Karpas-422 (cell line): ENCODE measurements at regions not wholly inside any gene's neighbourhood (a gene's known extent, or its start where the extent isn't known, plus 50 kb on each side); places are given as distances from the start of the nearest gene placed in this dataset.

Source experiments
- DNase-seq: peaks from one replicate; pipeline ENCODE4 v3.0.0-alpha.2; 2015
- H2AFZ ChIP-seq: fragments of 200-600 bp; sonication (generic); 2 replicates; pipeline ENCODE4 v1.6.1; 2014; ENCODE audit warnings: antibody characterized with exemption, low read length, mixed read lengths
- H3K27ac ChIP-seq: fragments of 200-600 bp; sonication (generic); 2 replicates; pipeline ENCODE4 v1.5.1; 2014; ENCODE audit warnings: mild to moderate bottlenecking, low read length, moderate library complexity
- H3K27me3 ChIP-seq: fragments of 200-600 bp; sonication (generic); 2 replicates; pipeline ENCODE4 v1.6.1; 2014; ENCODE audit warnings: low read length, mixed read lengths
- H3K36me3 ChIP-seq: fragments of 200-600 bp; sonication (generic); 2 replicates; pipeline ENCODE4 v1.6.1; 2014; ENCODE audit warnings: low read length, mixed read lengths; ENCODE audit not compliant: insufficient read depth
- H3K4me1 ChIP-seq: fragments of 200-600 bp; sonication (generic); 2 replicates; pipeline ENCODE4 v1.6.1; 2014; ENCODE audit warnings: mild to moderate bottlenecking, low read length, mixed read lengths
- H3K4me2 ChIP-seq: fragments of 200-600 bp; sonication (generic); 2 replicates; pipeline ENCODE4 v1.6.1; 2014; ENCODE audit warnings: low read length, low read depth, mild to moderate bottlenecking; ENCODE audit not compliant: poor library complexity, severe bottlenecking
- H3K4me3 ChIP-seq: fragments of 200-600 bp; sonication (generic); 2 replicates; pipeline ENCODE4 v1.5.1; 2014; ENCODE audit warnings: mild to moderate bottlenecking, antibody characterized with exemption, low read length, mixed read lengths
- H3K79me2 ChIP-seq: fragments of 200-600 bp; sonication (generic); 2 replicates; pipeline ENCODE4 v1.6.1; 2014; ENCODE audit warnings: mild to moderate bottlenecking, low read length, mixed read lengths
- H3K9ac ChIP-seq: fragments of 200-600 bp; sonication (generic); 2 replicates; pipeline ENCODE4 v1.6.0; 2014; ENCODE audit warnings: low read length
- H3K9me2 ChIP-seq: fragments of 200-600 bp; sonication (generic), shearing (Covaris generic); replicated peaks from 2 replicates; pipeline ENCODE4 v1.6.0; 2014; ENCODE audit warnings: mild to moderate bottlenecking, low read length, moderate library complexity; ENCODE audit not compliant: insufficient read depth
- H3K9me3 ChIP-seq: fragments of 300-700, 200-600 bp; sonication (generic); 2 replicates; pipeline ENCODE4 v1.6.1; 2014; ENCODE audit warnings: low read length, mixed read lengths
- H4K20me1 ChIP-seq: fragments of 200-600 bp; sonication (generic); 2 replicates; pipeline ENCODE4 v1.6.1; 2014; ENCODE audit warnings: mild to moderate bottlenecking, antibody characterized with exemption, low read length, low read depth; ENCODE audit not compliant: insufficient read depth

DNA sequence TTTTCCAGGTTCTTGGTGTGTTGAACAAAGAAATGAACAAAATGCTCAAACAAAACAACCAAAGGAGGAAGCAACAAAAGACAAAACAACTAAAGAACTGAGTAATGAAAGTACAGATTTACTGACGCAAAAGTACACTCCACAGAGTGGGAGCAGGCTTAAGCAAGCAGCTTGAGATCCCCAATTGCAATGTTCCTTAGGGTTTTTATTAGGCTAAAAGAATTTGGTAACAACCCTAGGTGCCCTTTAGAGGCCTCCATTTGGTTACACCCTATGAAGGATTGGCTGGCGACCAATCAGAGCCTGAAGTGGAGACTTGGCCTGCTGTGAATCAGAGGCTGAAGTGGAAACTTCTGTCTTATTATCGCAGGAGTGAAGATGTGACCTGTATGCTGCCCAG lies 243.4 kb upstream of the ATP10A start:
- no peaks in the 10 kb centered on the region for H3K4me1 ChIP-seq
- H3K4me2 ChIP-seq, result no peak overlapping the region
- no peaks in the 10 kb centered on the region for H3K79me2 ChIP-seq
- H3K9me2 ChIP-seq, result no peaks in the 10 kb centered on the region; the same call in 1 of the 2 replicates
- H3K4me3 ChIP-seq, result no peak overlapping the region
- no peaks in the 10 kb centered on the region for H4K20me1 ChIP-seq
- H3K9ac ChIP-seq, result no peak overlapping the region
- peaks cover 43% of the 10 kb centered on the region for H3K9me3 ChIP-seq
- H3K27me3 ChIP-seq, result no peaks in the 10 kb centered on the region
- no peak for DNase-seq
- H3K36me3 ChIP-seq, result no peaks in the 10 kb centered on the region
- H2AFZ ChIP-seq, result no peak overlapping the region
- no peak overlapping the region for H3K27ac ChIP-seq

DNA sequence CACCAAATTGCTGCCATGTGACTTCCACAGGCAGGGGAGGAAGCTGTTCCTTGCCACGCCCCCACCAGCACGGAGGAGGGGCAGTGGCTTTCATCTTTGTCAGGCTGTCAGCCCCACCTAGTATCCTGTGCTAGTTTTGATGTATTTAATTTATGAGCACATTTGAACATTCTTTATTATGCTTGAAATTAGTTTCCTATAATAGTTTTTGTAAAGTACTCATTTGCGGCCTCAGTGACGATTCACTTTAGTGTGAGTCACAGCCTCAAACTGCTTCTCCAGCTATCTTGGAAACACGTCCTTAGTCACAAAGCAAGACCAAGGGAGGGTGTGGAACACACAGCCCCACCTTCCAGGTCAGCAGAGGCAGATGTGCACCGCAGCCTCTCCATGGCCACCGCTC lies 239.9 kb upstream of the ATP10A start:
- Histone ChIP-seq H2AFZ (no peak overlapping the region), H3K4me1 (no peaks in the 10 kb centered on the region), H3K4me2 (no peak overlapping the region), H3K4me3 (no peak overlapping the region), H3K27me3 (no peaks in the 10 kb centered on the region), H4K20me1 (no peaks in the 10 kb centered on the region), H3K9me2 (no peaks in the 10 kb centered on the region; the same call in 1 of the 2 replicates), H3K79me2 (no peaks in the 10 kb centered on the region), H3K9me3 (peaks cover 43% of the 10 kb centered on the region), H3K27ac (no peak overlapping the region), H3K9ac (no peak overlapping the region), H3K36me3 (no peaks in the 10 kb centered on the region)
- no peak for DNase-seq

DNA sequence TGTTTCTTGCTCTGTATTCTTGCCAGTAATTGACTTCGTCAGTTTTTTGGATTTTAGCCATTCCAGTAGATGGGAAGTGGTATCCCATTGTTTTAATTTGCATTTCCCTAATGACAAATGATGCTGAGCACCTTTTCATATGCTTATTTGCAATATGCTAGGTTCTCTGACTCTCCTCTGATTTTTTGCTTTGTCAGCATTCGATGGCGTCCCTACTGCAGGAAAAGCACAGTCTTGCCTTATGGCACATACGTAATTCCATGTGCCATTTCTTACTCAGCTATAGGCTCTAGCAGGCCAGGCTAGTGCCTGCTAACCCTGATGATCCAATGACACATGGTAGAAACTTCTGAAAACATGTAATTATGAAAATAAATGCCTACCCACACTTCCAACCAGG lies 239.2 kb upstream of the ATP10A start:
- Histone ChIP-seq H3K27me3 (no peaks in the 10 kb centered on the region), H3K9me2 (no peaks in the 10 kb centered on the region; the same call in 1 of the 2 replicates), H3K27ac (no peak overlapping the region), H3K36me3 (no peaks in the 10 kb centered on the region), H3K9me3 (peaks cover 45% of the 10 kb centered on the region), H3K4me3 (no peak overlapping the region), H3K79me2 (no peaks in the 10 kb centered on the region), H3K9ac (no peak overlapping the region), H3K4me2 (no peak overlapping the region), H2AFZ (no peak overlapping the region), H3K4me1 (no peaks in the 10 kb centered on the region), H4K20me1 (no peaks in the 10 kb centered on the region)
- no peak for DNase-seq

DNA sequence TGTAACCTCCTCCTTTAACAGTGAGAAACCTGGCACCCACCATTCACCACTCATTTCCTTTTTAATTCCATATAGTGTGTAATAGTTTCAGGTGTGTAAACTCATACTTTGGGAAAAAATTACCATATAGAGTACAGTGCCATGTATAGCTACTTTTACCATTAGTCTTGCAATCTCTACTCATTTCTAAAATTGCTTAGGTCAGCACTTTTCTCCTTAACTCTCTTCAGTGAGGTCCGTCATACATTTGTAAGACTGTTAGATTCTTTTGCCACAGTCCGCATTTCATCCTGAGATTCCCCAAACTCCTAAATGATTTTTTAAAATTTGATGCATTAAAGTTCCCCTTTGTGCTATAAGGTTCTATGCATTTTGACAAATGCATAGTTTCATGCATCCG lies 238.3 kb upstream of the ATP10A start:
- Histone ChIP-seq H3K27ac (no peak overlapping the region), H3K79me2 (no peaks in the 10 kb centered on the region), H3K9ac (no peak overlapping the region), H3K36me3 (no peaks in the 10 kb centered on the region), H3K9me2 (no peaks in the 10 kb centered on the region; the same call in 1 of the 2 replicates), H4K20me1 (no peaks in the 10 kb centered on the region), H3K4me2 (no peak overlapping the region), H3K9me3 (peaks cover 47% of the 10 kb centered on the region), H2AFZ (no peak overlapping the region), H3K4me1 (no peaks in the 10 kb centered on the region), H3K4me3 (no peak overlapping the region), H3K27me3 (no peaks in the 10 kb centered on the region)
- no peak for DNase-seq

DNA sequence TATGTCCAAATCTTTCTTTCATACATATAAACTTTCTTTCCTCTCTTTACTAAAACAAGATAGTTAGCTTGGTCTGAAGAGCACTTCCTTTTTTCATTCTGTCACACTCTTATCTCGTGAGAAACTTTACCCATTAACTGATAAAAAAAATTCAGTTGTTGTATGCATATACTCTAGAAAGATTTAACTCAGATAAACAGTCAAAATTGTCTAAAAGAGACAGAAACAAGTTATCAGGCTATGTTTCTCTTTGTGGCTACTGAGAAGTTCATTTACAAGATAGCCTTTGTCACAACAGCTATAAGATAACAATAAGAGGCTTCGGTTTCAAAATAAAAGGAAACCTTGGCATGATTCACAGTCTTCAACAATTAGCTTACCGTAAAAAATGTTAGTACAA lies 235.7 kb upstream of the ATP10A start:
- H3K9ac ChIP-seq, result no peak overlapping the region
- H3K4me3 ChIP-seq, result no peak overlapping the region
- H3K9me2 ChIP-seq, result no peaks in the 10 kb centered on the region
- H4K20me1 ChIP-seq, result no peaks in the 10 kb centered on the region
- no peaks in the 10 kb centered on the region for H3K27me3 ChIP-seq
- H3K36me3 ChIP-seq, result no peaks in the 10 kb centered on the region
- no peak for DNase-seq
- H3K27ac ChIP-seq, result no peak overlapping the region
- H3K9me3 ChIP-seq, result peaks cover 53% of the 10 kb centered on the region
- no peaks in the 10 kb centered on the region for H3K4me1 ChIP-seq
- H2AFZ ChIP-seq, result no peak overlapping the region
- no peak overlapping the region for H3K4me2 ChIP-seq
- no peaks in the 10 kb centered on the region for H3K79me2 ChIP-seq

DNA sequence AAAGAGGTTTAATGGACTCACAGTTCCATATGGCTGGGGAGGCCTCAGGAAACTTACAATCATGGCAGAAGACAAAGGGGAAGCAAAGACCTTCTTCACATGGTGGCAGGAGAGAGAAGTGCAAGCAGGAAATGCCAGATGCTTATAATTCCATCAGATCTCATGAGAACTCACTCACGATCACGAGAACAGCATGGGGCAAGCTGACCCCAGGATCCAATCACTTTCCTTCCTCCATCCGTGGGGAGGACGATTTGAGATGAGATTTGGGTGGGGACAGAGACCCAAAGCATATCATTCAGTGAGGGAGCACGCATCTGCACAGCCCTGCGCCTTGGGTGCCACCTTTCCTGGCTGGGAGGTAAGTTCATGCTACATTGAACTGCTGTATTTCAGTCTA lies 234.1 kb upstream of the ATP10A start:
- no peaks in the 10 kb centered on the region for H3K27me3 ChIP-seq
- H3K36me3 ChIP-seq, result no peaks in the 10 kb centered on the region
- H3K4me2 ChIP-seq, result no peak overlapping the region
- H3K9me2 ChIP-seq, result no peaks in the 10 kb centered on the region
- H3K79me2 ChIP-seq, result no peaks in the 10 kb centered on the region
- DNase-seq, result no peak
- no peak overlapping the region for H3K4me3 ChIP-seq
- H3K9me3 ChIP-seq, result peaks cover 40% of the 10 kb centered on the region
- no peak overlapping the region for H3K9ac ChIP-seq
- H3K4me1 ChIP-seq, result no peaks in the 10 kb centered on the region
- no peaks in the 10 kb centered on the region for H4K20me1 ChIP-seq
- no peak overlapping the region for H3K27ac ChIP-seq
- no peak overlapping the region for H2AFZ ChIP-seq

DNA sequence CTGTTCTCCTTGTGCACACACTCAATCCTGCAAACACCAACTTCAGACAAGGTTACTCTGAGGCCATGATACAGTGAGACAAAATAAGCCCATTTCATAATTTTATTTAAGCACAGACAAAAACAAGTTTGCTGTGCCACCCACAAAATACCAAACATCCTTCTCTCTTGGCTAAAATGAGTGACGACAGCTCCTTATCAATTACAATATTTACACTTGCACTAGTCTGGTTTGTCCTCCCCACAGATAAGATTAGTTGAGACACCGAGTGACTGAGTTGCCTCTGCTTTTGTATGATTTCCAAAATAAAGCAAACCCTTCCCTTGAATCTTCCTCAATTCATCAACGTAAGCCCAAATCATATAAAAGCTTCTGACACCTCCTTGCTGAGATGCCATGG lies 233.5 kb upstream of the ATP10A start:
- no peak for DNase-seq
- no peak overlapping the region for H2AFZ ChIP-seq
- H3K4me2 ChIP-seq, result no peak overlapping the region
- H3K27ac ChIP-seq, result no peak overlapping the region
- H3K9me3 ChIP-seq, result peaks cover 39% of the 10 kb centered on the region
- no peak overlapping the region for H3K4me3 ChIP-seq
- no peaks in the 10 kb centered on the region for H3K79me2 ChIP-seq
- H3K27me3 ChIP-seq, result no peaks in the 10 kb centered on the region
- no peaks in the 10 kb centered on the region for H3K36me3 ChIP-seq
- H3K9me2 ChIP-seq, result no peaks in the 10 kb centered on the region
- H3K4me1 ChIP-seq, result no peaks in the 10 kb centered on the region
- no peaks in the 10 kb centered on the region for H4K20me1 ChIP-seq
- no peak overlapping the region for H3K9ac ChIP-seq

DNA sequence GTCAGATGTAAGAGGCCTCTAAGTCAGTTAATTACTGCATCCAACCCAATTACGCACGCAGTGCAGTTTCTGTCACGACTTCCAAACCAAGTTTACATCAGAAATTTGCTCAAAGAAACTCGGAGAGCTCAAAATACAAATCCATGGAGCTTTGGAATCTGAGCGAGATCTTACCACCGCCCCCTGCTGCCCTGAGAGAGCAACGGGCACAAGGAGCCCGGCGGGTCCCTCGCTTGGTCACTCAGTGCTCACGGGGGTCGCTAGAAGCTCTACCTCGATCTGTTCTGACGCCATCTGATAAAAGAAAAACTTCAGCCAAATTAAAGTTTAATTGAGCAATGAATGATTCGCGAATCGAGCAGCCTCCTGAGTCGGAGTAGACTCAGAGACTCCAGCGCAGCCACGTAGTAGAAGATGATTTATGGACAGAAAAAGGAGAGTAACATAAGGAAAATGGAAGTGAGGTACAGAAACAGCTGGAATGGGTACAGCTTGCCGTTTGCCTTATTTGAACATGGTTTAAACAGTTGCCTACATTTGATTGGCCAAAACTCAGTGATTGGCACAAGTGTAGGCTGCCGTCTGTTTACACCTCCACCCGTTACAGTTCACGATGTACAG lies 232.7 kb upstream of the ATP10A start:
- Histone ChIP-seq H3K9me2 (no peaks in the 10 kb centered on the region), H3K79me2 (no peaks in the 10 kb centered on the region), H3K4me1 (no peaks in the 10 kb centered on the region), H3K27me3 (no peaks in the 10 kb centered on the region), H2AFZ (no peak overlapping the region), H4K20me1 (no peaks in the 10 kb centered on the region), H3K4me2 (no peak overlapping the region), H3K9me3 (peaks cover 36% of the 10 kb centered on the region), H3K27ac (no peak overlapping the region), H3K4me3 (no peak overlapping the region), H3K9ac (no peak overlapping the region), H3K36me3 (no peaks in the 10 kb centered on the region)
- no peak for DNase-seq

DNA sequence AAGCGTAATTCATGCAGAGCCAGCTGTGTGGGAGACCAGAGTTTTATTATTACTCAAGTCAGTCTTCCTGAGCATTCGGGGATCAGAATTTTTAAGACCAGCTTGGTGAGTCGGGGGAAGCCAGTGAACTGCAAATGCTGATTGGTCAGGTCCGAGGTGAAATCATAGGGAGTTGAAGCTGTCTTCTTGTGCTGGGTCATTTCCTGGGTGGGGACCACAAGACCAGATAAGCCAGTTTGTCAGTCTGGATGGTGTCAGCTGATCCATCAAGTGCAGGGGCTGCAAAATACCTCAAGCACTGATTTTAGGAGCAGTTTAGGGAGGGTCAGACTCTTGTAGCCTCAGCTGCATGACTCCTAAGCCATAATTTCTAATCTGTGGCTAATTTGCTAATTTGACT lies 228.1 kb upstream of the ATP10A start:
- Histone ChIP-seq H3K4me2 (no peak overlapping the region), H3K27me3 (no peaks in the 10 kb centered on the region), H3K9me2 (no peaks in the 10 kb centered on the region), H3K79me2 (no peaks in the 10 kb centered on the region), H3K4me1 (no peaks in the 10 kb centered on the region), H3K27ac (no peak overlapping the region), H3K4me3 (no peak overlapping the region), H2AFZ (no peak overlapping the region), H3K9me3 (peaks cover 25% of the 10 kb centered on the region), H3K9ac (no peak overlapping the region), H3K36me3 (no peaks in the 10 kb centered on the region), H4K20me1 (no peaks in the 10 kb centered on the region)
- no peak for DNase-seq
